ENCODE measurements at regions not wholly inside any gene's neighbourhood (a gene's known extent, or its start where the extent isn't known, plus 50 kb on each side); places are given as distances from the start of the nearest gene placed in this dataset. TPM values are rescaled to one million over a fixed set of nuclear protein-coding genes. Genes with fewer than 3 reads are reported as not detected.

GRCh38 chr10:43026039-43026973 is 50.6 kb upstream of the RET start:
- ATAC-seq (no peak), DNase-seq (ENCODE audit: low spot score) (no peak)
- intact Hi-C loops (cut with DNase I): no loop called here

Small RNAs in the stretch of these regions (microRNA-seq; reads per million reads assigned to microRNA genes)
- not detected for gene MIR5100

All from sciatic nerve (tissue), 2 donors.